H1 (cell line): ENCODE measurements at regions not wholly inside any gene's neighbourhood (a gene's known extent, or its start where the extent isn't known, plus 50 kb on each side); places are given as distances from the start of the nearest gene placed in this dataset.

ENCODE experiments used
- CTCF ChIA-PET: fragments of 300-600 bp; sonication (Branson Sonifier 250); formaldehyde crosslinking; loops from one replicate; lab custom pipeline; 2021; ENCODE audit not compliant: partially characterized antibody; lab: Charles Lee
- POLR2A ChIA-PET: fragments of 300-600 bp; sonication (Branson Sonifier 250); formaldehyde crosslinking; loops from one replicate; lab custom pipeline; 2021; ENCODE audit warnings: inconsistent platforms; ENCODE audit not compliant: partially characterized antibody; lab: Charles Lee
- DNase-seq, 2 experiments: peaks; one replicate each; pipeline versions ENCODE4 v3.0.0 to v3.0.0-alpha.2; 2010 to 2022; ENCODE audit warnings: low spot score in 2 of 2, low read depth in 1 of 2, mixed read lengths in 1 of 2
- FAIRE-seq: peaks from 2 replicates; lab custom pipeline; 2011; peaks lifted over from hg19 to GRCh38; lab: Jason Lieb, UNC
- H2AFZ ChIP-seq: 2 replicates; pipeline ENCODE4 v1.8.1; 2012; ENCODE audit warnings: low read length, inconsistent platforms
- H2AK5ac ChIP-seq: 2 replicates; pipeline ENCODE4 v1.6.1; 2013; ENCODE audit warnings: low read depth, low read length
- H2BK120ac ChIP-seq: replicated peaks from 2 replicates; pipeline ENCODE3; 2013; ENCODE audit warnings: low read depth, low read length, inconsistent platforms
- H2BK12ac ChIP-seq: 2 replicates; pipeline ENCODE4 v1.6.1; 2013; ENCODE audit warnings: low read depth, low read length
- H2BK15ac ChIP-seq: 2 replicates; pipeline ENCODE4 v1.6.1; 2013; ENCODE audit warnings: low read length
- H2BK20ac ChIP-seq: 2 replicates; pipeline ENCODE4 v1.6.1; 2013; ENCODE audit warnings: low read length
- H2BK5ac ChIP-seq: 2 replicates; pipeline ENCODE4 v1.6.1; 2013; ENCODE audit warnings: low read depth, low read length
- H3K14ac ChIP-seq: 2 replicates; pipeline ENCODE4 v1.6.1; 2013; ENCODE audit warnings: inconsistent platforms; ENCODE audit not compliant: insufficient read length
- H3K18ac ChIP-seq: 2 replicates; pipeline ENCODE4 v1.6.1; 2013; ENCODE audit warnings: low read length; ENCODE audit errors: extremely low read depth
- H3K23ac ChIP-seq: 2 replicates; pipeline ENCODE4 v1.6.1; 2013; ENCODE audit warnings: inconsistent platforms; ENCODE audit not compliant: insufficient read length
- H3K23me2 ChIP-seq: 2 replicates; pipeline ENCODE4 v1.6.1; 2013; ENCODE audit warnings: low read depth, low read length
- H3K27ac ChIP-seq: 2 replicates; pipeline ENCODE4 v1.6.1; 2011; ENCODE audit warnings: low read depth, low read length, inconsistent platforms
- H3K27me3 ChIP-seq, 4 experiments: replicated peaks in 1 of 4; 1 replicate in 1 of 4; 2 replicates in 3 of 4; pipeline versions ENCODE4 v1.6.1 to v1.8.1; 2011 to 2013; ENCODE audit warnings: low read length in 3 of 4, mild to moderate bottlenecking in 3 of 4, inconsistent platforms in 2 of 4, mixed read lengths in 2 of 4, moderate library complexity in 1 of 4; ENCODE audit not compliant: control insufficient read depth in 3 of 4, insufficient read depth in 3 of 4; ENCODE audit errors: extremely low read depth in 1 of 4
- H3K36me3 ChIP-seq, 4 experiments: 2 replicates each; pipeline versions ENCODE4 v1.6.1 to v1.8.1; 2011 to 2013; ENCODE audit warnings: mild to moderate bottlenecking in 4 of 4, low read length in 3 of 4, moderate library complexity in 2 of 4, control low read depth in 1 of 4, inconsistent platforms in 1 of 4; ENCODE audit not compliant: insufficient read depth in 4 of 4, control insufficient read depth in 2 of 4
- H3K4ac ChIP-seq: replicated peaks from 2 replicates; pipeline ENCODE3; 2013; ENCODE audit warnings: low read length, low read depth, mixed read lengths, inconsistent platforms; ENCODE audit not compliant: insufficient read length
- H3K4me1 ChIP-seq, 4 experiments: replicated peaks in 1 of 4; 1 replicate in 1 of 4; 2 replicates in 3 of 4; pipeline versions ENCODE4 v1.6.1 to v1.8.1; 2011 to 2013; ENCODE audit warnings: low read length in 3 of 4, inconsistent platforms in 2 of 4, mixed read lengths in 1 of 4; ENCODE audit not compliant: insufficient read depth in 4 of 4, control insufficient read depth in 3 of 4
- H3K4me2 ChIP-seq, 2 experiments: 2 replicates each; pipeline versions ENCODE4 v1.6.1 to v1.8.1; 2011 to 2013; ENCODE audit warnings: low read depth in 2 of 2, low read length in 2 of 2, control low read depth in 1 of 2, inconsistent platforms in 1 of 2, mild to moderate bottlenecking in 1 of 2; ENCODE audit not compliant: insufficient read depth in 1 of 2
- H3K4me3 ChIP-seq, 4 experiments: fragments of 200-600, 300-600 bp in 1 of 4; sonication (generic), shearing (Covaris generic), sonication (Bioruptor Twin) in 1 of 4; 2 replicates each; pipeline versions ENCODE4 v1.5.1 to v1.8.1; 2011 to 2016; ENCODE audit warnings: low read length in 4 of 4, low read depth in 3 of 4, control low read depth in 2 of 4, inconsistent platforms in 2 of 4, mild to moderate bottlenecking in 2 of 4, mixed read lengths in 1 of 4, moderate library complexity in 1 of 4; ENCODE audit not compliant: insufficient read depth in 2 of 4; ENCODE audit errors: extremely low read depth in 1 of 4
- H3K56ac ChIP-seq: replicated peaks from 2 replicates; pipeline ENCODE3; 2013; ENCODE audit warnings: low read depth, mild to moderate bottlenecking, mixed read lengths, low read length, inconsistent platforms; ENCODE audit not compliant: insufficient read length
- H3K79me1 ChIP-seq: 2 replicates; pipeline ENCODE4 v1.6.1; 2013; ENCODE audit warnings: low read depth, low read length, control low read depth
- H3K79me2 ChIP-seq, 2 experiments: 2 replicates each; pipeline versions ENCODE4 v1.6.1 to v1.8.1; 2012 to 2013; ENCODE audit warnings: low read length in 2 of 2, mild to moderate bottlenecking in 2 of 2, inconsistent platforms in 1 of 2; ENCODE audit not compliant: insufficient read depth in 2 of 2, control insufficient read depth in 1 of 2
- H3K9ac ChIP-seq, 4 experiments: replicated peaks in 1 of 4; 1 replicate in 1 of 4; 2 replicates in 3 of 4; pipeline versions ENCODE4 v1.6.1 to v1.8.1; 2011 to 2013; ENCODE audit warnings: low read depth in 3 of 4, low read length in 3 of 4, control low read depth in 2 of 4, mild to moderate bottlenecking in 2 of 4, moderate library complexity in 2 of 4, inconsistent platforms in 1 of 4; ENCODE audit errors: extremely low read depth in 1 of 4
- H3K9me3 ChIP-seq, 2 experiments: 2 replicates each; pipeline versions ENCODE4 v1.6.1 to v1.8.1; 2012 to 2013; ENCODE audit warnings: mild to moderate bottlenecking in 2 of 2, moderate library complexity in 2 of 2, control low read depth in 1 of 2, inconsistent platforms in 1 of 2, low read depth in 1 of 2, low read length in 1 of 2, mixed read lengths in 1 of 2; ENCODE audit not compliant: insufficient read depth in 2 of 2
- H4K20me1 ChIP-seq, 2 experiments: replicated peaks in 1 of 2; 2 replicates each; pipeline versions ENCODE3 to v1.8.1; 2011 to 2013; ENCODE audit warnings: inconsistent platforms in 2 of 2, low read length in 2 of 2, mild to moderate bottlenecking in 1 of 2; ENCODE audit not compliant: insufficient read depth in 2 of 2, control insufficient read depth in 1 of 2
- H4K5ac ChIP-seq: 2 replicates; pipeline ENCODE4 v1.6.1; 2013; ENCODE audit warnings: low read length, low read depth, mixed read lengths, inconsistent platforms; ENCODE audit not compliant: insufficient read length
- H4K8ac ChIP-seq: 2 replicates; pipeline ENCODE4 v1.8.0; 2013; ENCODE audit warnings: mild to moderate bottlenecking, moderate library complexity, low read length, inconsistent platforms; ENCODE audit not compliant: insufficient read depth; ENCODE audit errors: extremely low read depth
- H4K91ac ChIP-seq: replicated peaks from 2 replicates; pipeline ENCODE3; 2013; ENCODE audit warnings: low read length, mixed read lengths, inconsistent platforms; ENCODE audit not compliant: insufficient read length
- KDM5A ChIP-seq: fragments of 200-600 bp; IDR thresholded peaks from 2 replicates; pipeline ENCODE4 v1.7.1; 2012; ENCODE audit warnings: mild to moderate bottlenecking, low read length, inconsistent platforms, mixed read lengths
- SIRT6 ChIP-seq: IDR thresholded peaks from one replicate; pipeline ENCODE4 v1.7.1; 2012; ENCODE audit warnings: low read length, inconsistent platforms
- SP2 ChIP-seq: IDR thresholded peaks from 2 replicates; pipeline ENCODE4 v1.6.1; 2012; ENCODE audit warnings: mild to moderate bottlenecking, low read length, inconsistent platforms
- SP4 ChIP-seq: IDR thresholded peaks from 2 replicates; pipeline ENCODE4 v1.6.1; 2012; ENCODE audit warnings: low read length, inconsistent platforms
- SUZ12 ChIP-seq: fragments of 200-600 bp; sonication (generic); IDR thresholded peaks from 2 replicates; pipeline ENCODE4 v1.6.1; 2012; ENCODE audit warnings: mild to moderate bottlenecking, inconsistent platforms, low read length, moderate library complexity, mixed read lengths
- WGBS, 2 experiments: shearing (Covaris generic) in 1 of 2; methylation state at CpG; one replicate each; pipeline versions ENCODE4 v1.1.6 to v1.1.7; 2013 to 2015; ENCODE audit warnings: low lambda C conversion rate in 2 of 2, mixed read lengths in 2 of 2, inconsistent platforms in 1 of 2, low coverage in 1 of 2, missing lambda C conversion rate in 1 of 2; ENCODE audit not compliant: insufficient replicate concordance in 2 of 2, insufficient coverage in 1 of 2, insufficient read length in 1 of 2; ENCODE audit errors: extremely low coverage in 1 of 2, missing lambda C conversion rate in 1 of 2; 5-methylcytosine and 5-hydroxymethylcytosine counted together

GRCh38 chr6:8879334-8879733 lies 444.0 kb upstream of the SLC35B3 start:
- H4K20me1 ChIP-seq: no peaks in the 10 kb centered on the region
- H3K79me1 ChIP-seq: no peaks in the 10 kb centered on the region

More at GRCh38 chr6:8879334-8879733, 444.0 kb upstream of the SLC35B3 start:
- no peak overlapping the region for H3K4me2 ChIP-seq
- no peak for TF ChIP-seq SP4
- no peak for TF ChIP-seq SIRT6
- no peak for TF ChIP-seq SP2
- TF ChIP-seq SUZ12: no peak
- TF ChIP-seq KDM5A: no peak
- H2BK15ac ChIP-seq: no peak overlapping the region
- no peak overlapping the region for H3K56ac ChIP-seq
- FAIRE-seq: no peak
- no peaks in the 10 kb centered on the region for H3K4me1 ChIP-seq
- no peak overlapping the region for H4K8ac ChIP-seq
- no peak overlapping the region for H3K27ac ChIP-seq
- H2AK5ac ChIP-seq: no peak overlapping the region
- no peaks in the 10 kb centered on the region for H3K36me3 ChIP-seq
- H3K9me3 ChIP-seq: no peaks in the 10 kb centered on the region
- ChIA-PET POLR2A (no interaction called here), CTCF (interaction anchor here (0.6 to 0.7 kb wide), 2 partner anchors 17 to 1392 kb away, joined by 3 read pairs; no protein-coding TSS in a partner anchor)
- 88% methylated on average over 1 of the region's 1 CpG; no CpG with 5 or more reads in 1 of the 2 experiments for WGBS, 2 experiments
- no peak overlapping the region for H3K18ac ChIP-seq
- no peak overlapping the region for H3K4ac ChIP-seq
- no peak overlapping the region for H2BK5ac ChIP-seq
- H3K9ac ChIP-seq: no peak overlapping the region
- H4K5ac ChIP-seq: no peak overlapping the region
- no peak overlapping the region for H2BK20ac ChIP-seq
- H3K27me3 ChIP-seq: peaks cover 0 to 1% (median 0%) of the 10 kb centered on the region in 4 experiments; a peak in 1 of 7 replicates
- H3K23me2 ChIP-seq: no peaks in the 10 kb centered on the region
- DNase-seq: no peak
- no peak overlapping the region for H4K91ac ChIP-seq
- H3K23ac ChIP-seq: no peak overlapping the region
- no peak overlapping the region for H3K14ac ChIP-seq
- H2BK120ac ChIP-seq: no peak overlapping the region
- no peak overlapping the region for H2AFZ ChIP-seq
- no peak overlapping the region for H2BK12ac ChIP-seq
- H3K4me3 ChIP-seq: no peak overlapping the region
- no peaks in the 10 kb centered on the region for H3K79me2 ChIP-seq
